ENCODE measurements at regions not wholly inside any gene's neighbourhood (a gene's known extent, or its start where the extent isn't known, plus 50 kb on each side); places are given as distances from the start of the nearest gene placed in this dataset.

DNA sequence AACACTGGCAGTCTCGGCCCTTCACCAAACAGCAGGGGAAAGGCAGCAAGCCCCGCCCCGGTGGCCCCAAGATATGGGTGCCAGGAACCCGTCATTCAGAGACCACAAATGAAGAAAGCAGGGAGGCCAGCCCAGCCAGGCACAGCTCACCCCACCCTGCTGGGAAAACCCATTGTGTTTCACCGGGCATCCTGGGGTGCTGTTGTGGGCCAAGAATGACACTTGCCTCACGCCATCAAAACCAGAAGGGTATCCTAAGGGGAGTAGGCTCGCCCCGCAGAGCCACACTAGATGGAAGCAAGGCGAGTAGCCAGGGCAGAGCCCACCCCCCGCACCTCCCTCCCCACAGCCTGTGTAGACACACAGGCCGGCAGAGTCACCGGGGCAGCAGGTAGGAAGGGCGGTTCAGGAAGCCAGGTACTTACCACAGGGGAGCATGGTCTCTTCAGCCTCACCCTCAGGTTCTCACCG, 72.5 kb upstream of the KCNMA1 start:
- DNase-seq = no peak

DNA sequence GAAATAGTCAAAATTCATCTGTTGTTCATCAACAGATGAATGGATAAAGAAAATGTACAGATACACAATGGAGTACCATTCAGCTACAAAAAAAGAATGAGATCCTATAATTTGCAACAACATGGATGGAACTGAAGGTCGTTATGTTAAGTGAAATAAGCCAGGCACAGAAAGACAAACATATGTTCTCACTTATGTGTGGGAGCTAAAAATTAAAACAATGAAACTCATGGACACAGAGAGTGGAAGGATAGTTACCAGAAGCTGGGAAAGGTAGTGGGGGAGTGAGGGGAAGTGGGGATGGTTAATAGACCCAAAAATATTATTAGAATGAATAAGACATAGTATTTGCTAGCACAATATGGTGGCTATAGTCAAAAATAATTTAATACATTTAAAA, 70.0 kb upstream of the KCNMA1 start:
- no peak for DNase-seq

DNA sequence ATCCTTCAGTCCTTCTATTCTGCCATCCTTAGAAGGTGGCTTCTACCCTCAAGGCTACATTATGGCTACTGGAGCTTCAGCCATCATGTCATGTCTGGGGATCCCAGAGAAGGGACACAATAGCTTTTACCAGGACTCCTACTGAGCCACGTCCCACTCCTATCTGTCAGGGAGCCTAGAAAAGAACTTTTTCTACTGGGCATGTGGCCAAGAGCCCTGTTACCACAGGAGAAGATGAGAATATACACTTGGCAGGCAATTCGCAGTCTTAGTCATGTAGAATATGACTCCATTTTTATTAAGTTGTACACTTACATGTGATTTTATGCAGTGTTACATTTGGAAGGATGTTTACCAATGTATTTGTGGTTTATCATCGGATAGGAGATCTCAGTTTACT, 64.6 kb upstream of the KCNMA1 start:
- DNase-seq = no peak

DNA sequence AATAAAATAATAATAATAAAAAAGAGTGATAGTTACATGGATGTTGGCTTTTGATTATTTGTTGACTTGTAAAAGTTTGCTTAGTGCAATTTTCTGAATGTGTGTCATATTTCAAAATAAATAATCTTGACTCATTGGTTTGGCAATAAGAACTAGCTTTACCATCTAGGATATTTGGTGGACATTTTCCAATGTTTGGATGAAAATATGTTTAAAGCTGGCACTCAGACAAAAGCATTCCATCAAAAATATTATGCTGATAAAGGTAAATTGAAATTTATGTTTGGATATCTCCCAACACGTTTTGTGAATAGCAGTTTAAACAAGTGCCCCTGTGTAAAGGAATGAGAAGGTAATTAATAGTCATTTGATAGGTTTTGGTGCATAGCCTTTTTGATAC, 62.5 kb upstream of the KCNMA1 start:
- DNase-seq = no peak

DNA sequence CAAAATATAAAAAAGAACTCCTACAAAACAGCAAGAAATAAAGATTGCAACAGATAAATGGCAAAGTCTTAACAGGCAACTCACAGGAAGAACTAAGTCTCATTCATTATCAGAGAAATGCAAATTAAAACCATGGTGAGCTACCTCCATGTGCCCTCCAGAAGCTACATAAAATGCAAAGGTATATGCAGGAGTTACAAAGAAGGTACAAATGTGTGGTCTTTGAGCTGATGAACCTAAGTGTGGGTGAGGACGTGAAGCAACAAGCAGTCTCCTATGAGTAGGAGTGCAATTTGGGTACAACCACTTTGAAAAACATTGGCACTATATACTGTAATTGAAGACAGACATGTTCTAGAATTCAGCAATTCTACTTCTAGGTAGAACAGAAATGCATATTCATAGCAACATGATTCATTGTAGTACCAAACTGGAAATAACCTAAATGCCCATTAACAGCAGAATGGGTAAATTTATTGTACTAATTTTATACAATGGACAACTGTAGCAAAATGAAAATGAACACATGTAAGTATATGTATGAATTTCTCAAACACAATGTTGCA, 61.6 kb upstream of the KCNMA1 start:
- no peak for DNase-seq

DNA sequence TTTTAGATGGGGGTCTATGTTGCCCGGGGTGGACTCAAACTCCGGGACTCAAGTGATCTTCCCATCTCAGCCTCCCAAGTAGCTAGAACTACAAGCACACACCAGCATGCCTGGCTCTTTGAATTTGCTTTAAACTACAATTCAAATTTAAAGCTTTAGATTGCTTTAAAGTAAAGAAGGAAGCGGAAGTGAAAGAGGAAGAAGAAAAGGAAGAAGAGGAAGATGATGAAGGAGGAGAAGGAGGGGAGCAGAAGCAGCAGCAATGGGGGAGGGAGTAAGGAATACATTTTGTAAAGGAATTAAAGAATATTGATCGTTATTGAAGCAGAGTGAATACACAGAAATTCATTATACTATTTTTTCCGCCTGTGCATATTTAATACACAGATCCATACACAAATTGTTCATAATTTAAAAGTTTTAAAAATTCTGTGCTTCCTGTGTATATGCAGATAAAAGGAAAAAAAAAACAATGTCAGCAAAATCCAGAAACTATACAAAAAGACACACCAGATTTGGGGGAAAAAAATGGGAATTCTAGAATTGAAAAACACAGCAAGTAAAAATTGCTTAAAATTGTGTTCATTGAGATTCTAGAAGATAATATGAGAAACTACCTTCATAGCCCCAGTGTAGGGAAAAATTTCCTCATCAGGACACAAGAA, 60.8 kb upstream of the KCNMA1 start:
- DNase-seq = no peak

DNA sequence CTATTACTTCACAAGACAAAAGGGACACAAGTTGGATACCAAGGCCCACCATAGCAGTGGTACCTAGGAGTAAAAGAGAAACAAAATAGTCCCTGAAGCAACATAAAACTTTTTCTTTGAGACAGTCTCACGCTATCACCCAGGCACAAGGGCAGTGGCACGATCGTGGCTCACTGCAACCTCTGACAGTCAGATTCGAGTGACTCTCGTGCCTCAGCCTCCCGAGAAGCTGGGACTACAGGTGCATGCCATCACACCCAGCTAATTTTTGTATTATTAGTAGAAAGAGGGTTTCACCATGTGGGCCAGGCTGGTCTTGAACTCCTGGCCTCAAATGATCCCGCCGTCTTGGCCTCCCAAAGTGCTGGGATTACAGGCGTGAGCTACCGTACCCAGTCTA, 59.0 kb upstream of the KCNMA1 start:
- no peak for DNase-seq

DNA sequence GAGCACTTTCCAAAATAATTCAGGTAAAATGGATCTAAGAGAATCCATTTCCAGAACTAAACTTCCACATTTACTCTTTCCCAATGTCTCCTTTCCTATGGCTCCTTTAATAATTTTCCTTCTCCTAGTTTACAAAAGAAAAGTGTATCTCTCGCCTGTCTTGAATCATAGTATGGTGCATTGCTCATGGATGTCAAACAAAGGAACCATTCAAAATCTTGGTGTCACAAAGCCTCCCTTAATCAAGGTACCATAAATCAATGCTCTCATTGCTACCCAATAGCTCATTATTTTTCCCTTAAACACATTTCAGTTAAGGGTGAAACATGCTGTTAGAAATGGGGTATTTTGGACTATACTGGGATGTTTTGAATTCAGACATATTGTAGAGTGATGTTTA, 57.6 kb upstream of the KCNMA1 start:
- DNase-seq = no peak

DNA sequence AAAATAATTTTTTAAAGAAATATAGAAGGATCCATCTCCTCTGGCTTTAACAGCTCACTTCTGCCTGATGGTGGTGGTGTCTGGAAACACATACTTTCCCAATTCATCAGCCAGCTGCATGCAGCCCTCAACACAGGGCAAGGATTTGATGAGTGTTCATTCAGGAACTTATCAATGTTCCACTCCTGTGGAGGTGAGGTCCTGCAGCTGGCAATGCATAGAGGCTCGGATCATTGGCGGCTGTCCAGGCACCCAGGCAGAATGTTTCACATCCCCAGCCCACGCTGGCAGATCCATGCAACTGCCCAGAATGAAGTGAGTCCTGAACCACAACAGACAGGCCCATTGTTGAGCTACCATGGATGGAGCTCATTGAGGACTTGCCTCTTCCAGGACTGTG, 55.2 kb upstream of the KCNMA1 start:
- no peak for DNase-seq

DNA sequence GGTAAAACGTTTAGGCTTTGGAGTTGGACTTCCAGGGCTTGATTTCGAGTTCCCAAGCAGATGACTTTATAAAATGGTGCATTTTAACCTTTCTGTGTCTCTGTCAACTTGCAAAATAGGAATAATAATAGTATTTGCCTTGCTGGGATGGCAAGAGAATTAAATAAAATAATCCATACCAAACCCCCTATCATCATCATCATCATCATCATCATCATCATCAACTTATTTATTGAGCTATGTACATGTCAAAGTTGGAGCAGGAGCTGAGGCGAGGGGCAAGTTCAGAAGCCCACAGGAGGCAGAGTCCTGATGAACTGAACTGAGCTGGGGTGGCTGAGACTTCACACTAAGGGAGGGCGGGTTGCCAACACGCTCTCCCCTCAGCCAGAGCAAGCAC, 51.7 kb upstream of the KCNMA1 start:
- DNase-seq = no peak

DNA sequence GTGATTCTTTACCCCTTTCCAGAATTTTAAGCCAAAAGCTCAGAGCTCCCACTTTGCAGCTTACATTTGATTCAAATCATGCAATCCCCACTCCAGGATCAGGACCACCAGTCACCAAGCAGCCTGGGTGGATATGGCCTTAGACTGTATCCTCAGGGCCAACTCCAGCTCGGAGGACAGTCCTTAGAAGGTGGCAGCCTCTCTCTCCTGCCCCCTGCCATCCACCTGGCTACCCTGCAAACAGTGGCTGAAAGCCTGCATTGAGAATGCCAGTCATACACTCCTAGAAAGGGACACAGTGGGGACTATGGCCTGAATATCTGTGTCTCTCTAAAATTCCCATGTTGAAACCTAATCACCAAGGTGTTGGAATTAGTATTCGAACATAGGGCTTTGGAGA, 50.0 kb upstream of the KCNMA1 start:
- DNase-seq = no peak

Data from activated effector memory CD4-positive, alpha-beta T cell treated with anti-CD3 and anti-CD28 coated beads, Interleukin-2, amount 50 U/mL, for 16 hours (primary cell).